B cell (primary cell): ENCODE measurements at regions not wholly inside any gene's neighbourhood (a gene's known extent, or its start where the extent isn't known, plus 50 kb on each side); places are given as distances from the start of the nearest gene placed in this dataset.

ENCODE experiments used
- ATAC-seq: fragments of 200-7000 bp; cut with Tn5 transposase; one replicate; pipeline ENCODE4 v1.10.0; 2021; ENCODE audit warnings: low read depth, mild to moderate bottlenecking, moderate number of reproducible peaks, moderate library complexity
- CTCF ChIA-PET: fragments of 350-600 bp; sonication (Branson Sonifier 250); formaldehyde crosslinking; loops from one replicate; lab custom pipeline; 2021; ENCODE audit warnings: antibody characterized with exemption, inconsistent platforms; lab: Charles Lee
- POLR2A ChIA-PET: fragments of 350-600 bp; sonication (Branson Sonifier 250); formaldehyde crosslinking; loops from one replicate; lab custom pipeline; 2021; ENCODE audit warnings: antibody characterized with exemption; lab: Charles Lee
- DNase-seq: peaks from one replicate; pipeline ENCODE4 v3.0.0; 2013
- H2AFZ ChIP-seq: 2 replicates; pipeline ENCODE4 v1.6.1; 2012; ENCODE audit warnings: mild to moderate bottlenecking, low read depth, low read length; ENCODE audit not compliant: insufficient read depth, poor library complexity, severe bottlenecking
- H3K27ac ChIP-seq, 2 donors: 1 replicate in 1 of 2; 2 replicates in 1 of 2; pipeline ENCODE4 v1.5.1; 2012 to 2013; ENCODE audit warnings: low read length in 2 of 2, mild to moderate bottlenecking in 2 of 2, moderate library complexity in 1 of 2
- H3K27me3 ChIP-seq, 4 experiments: fragments of 200-600 bp in 1 of 4; sonication (generic) in 1 of 4; replicated peaks in 1 of 4; 1 replicate in 2 of 4; 2 replicates in 2 of 4; pipeline versions ENCODE4 v1.6.1 to v1.7.0; 2013 to 2016; ENCODE audit warnings: low read length in 3 of 4, mild to moderate bottlenecking in 2 of 4, mixed read lengths in 1 of 4, moderate library complexity in 1 of 4; ENCODE audit not compliant: insufficient read depth in 4 of 4, control insufficient read depth in 3 of 4; ENCODE audit errors: control extremely low read depth in 1 of 4
- H3K36me3 ChIP-seq, 2 experiments: replicated peaks in 1 of 2; 1 replicate in 1 of 2; 2 replicates in 1 of 2; pipeline versions ENCODE4 v1.6.1 to v1.7.1; 2013; ENCODE audit warnings: low read length in 1 of 2; ENCODE audit not compliant: insufficient read depth in 2 of 2, control insufficient read depth in 1 of 2; ENCODE audit errors: control extremely low read depth in 1 of 2, extremely low read depth in 1 of 2
- H3K4me1 ChIP-seq, 2 donors: fragments of 200-600 bp in 1 of 2; sonication (generic) in 1 of 2; 1 replicate in 1 of 2; 2 replicates in 1 of 2; pipeline versions ENCODE4 v1.5.1 to v1.6.1; 2013 to 2017; ENCODE audit warnings: low read length in 2 of 2; ENCODE audit not compliant: control insufficient read depth in 2 of 2, insufficient read depth in 2 of 2
- H3K4me2 ChIP-seq: replicated peaks from 2 replicates; pipeline ENCODE3; 2012; ENCODE audit warnings: mild to moderate bottlenecking, low read depth, low read length; ENCODE audit not compliant: poor library complexity, severe bottlenecking
- H3K4me3 ChIP-seq, 5 experiments: fragments of 200-600 bp in 1 of 5; sonication (generic) in 1 of 5; 1 replicate in 3 of 5; 2 replicates in 2 of 5; pipeline versions ENCODE4 v1.5.1 to v1.7.0; 2011 to 2016; ENCODE audit warnings: low read length in 4 of 5, mild to moderate bottlenecking in 4 of 5, low read depth in 2 of 5, control low read depth in 1 of 5, moderate library complexity in 1 of 5; ENCODE audit not compliant: insufficient read depth in 1 of 5; ENCODE audit errors: control extremely low read depth in 1 of 5, extremely low read depth in 1 of 5
- H3K79me2 ChIP-seq: fragments of 200-600 bp; sonication (generic); one replicate; pipeline ENCODE4 v1.6.0; 2016; ENCODE audit warnings: low read length; ENCODE audit not compliant: control insufficient read depth, insufficient read depth
- H3K9ac ChIP-seq: fragments of 200-600 bp; sonication (generic); 2 replicates; pipeline ENCODE4 v1.6.1; 2017; ENCODE audit warnings: mild to moderate bottlenecking, low read length, moderate library complexity
- H3K9me3 ChIP-seq, 3 donors: one replicate each; pipeline versions ENCODE4 v1.6.1 to v1.7.1; 2013; ENCODE audit warnings: low read length in 2 of 3; ENCODE audit not compliant: control insufficient read depth in 2 of 3, insufficient read depth in 1 of 3; ENCODE audit errors: control extremely low read depth in 1 of 3
- H4K20me1 ChIP-seq: 2 replicates; pipeline ENCODE4 v1.6.0; 2012; ENCODE audit warnings: mild to moderate bottlenecking, low read length; ENCODE audit not compliant: insufficient read depth, control insufficient read depth, poor library complexity, severe bottlenecking
- H3K27ac Mint-ChIP-seq: one replicate; pipeline ENCODE4 v1.8.0; 2021; ENCODE audit warnings: mixed read lengths
- H3K27me3 Mint-ChIP-seq: one replicate; pipeline ENCODE4 v1.8.0; 2021; ENCODE audit warnings: mixed read lengths
- H3K4me1 Mint-ChIP-seq: one replicate; pipeline ENCODE4 v1.8.0; 2021; ENCODE audit warnings: mixed read lengths
- H3K4me3 Mint-ChIP-seq: one replicate; pipeline ENCODE4 v1.8.0; 2021; ENCODE audit warnings: mixed read lengths
- H3K9me3 Mint-ChIP-seq: one replicate; pipeline ENCODE4 v1.8.0; 2022; ENCODE audit warnings: mixed read lengths; ENCODE audit not compliant: insufficient read depth
- EZH2 ChIP-seq: IDR thresholded peaks from 2 replicates; pipeline ENCODE4 v1.6.1; 2012; ENCODE audit warnings: borderline replicate concordance, low read depth, mild to moderate bottlenecking, moderate library complexity, low read length; ENCODE audit not compliant: insufficient read depth, poor library complexity, severe bottlenecking
- WGBS: methylation state at CpG from one replicate; pipeline ENCODE4 v1.1.5; 2013; ENCODE audit warnings: missing lambda C conversion rate; ENCODE audit not compliant: insufficient coverage; 5-methylcytosine and 5-hydroxymethylcytosine counted together
- intact Hi-C: fragments of 100-400 bp; cut with micrococcal nuclease; formaldehyde crosslinking; loops from one replicate; pipeline ENCODE4 v1.10.0; 2022
- TF ChIP-seq, protein P1 (sequence below): fragments of 200-600 bp; IDR thresholded peaks from one replicate; pipeline ENCODE4 v1.8.0; 2022; ENCODE audit warnings: antibody characterized with exemption, mild to moderate bottlenecking

DNA sequence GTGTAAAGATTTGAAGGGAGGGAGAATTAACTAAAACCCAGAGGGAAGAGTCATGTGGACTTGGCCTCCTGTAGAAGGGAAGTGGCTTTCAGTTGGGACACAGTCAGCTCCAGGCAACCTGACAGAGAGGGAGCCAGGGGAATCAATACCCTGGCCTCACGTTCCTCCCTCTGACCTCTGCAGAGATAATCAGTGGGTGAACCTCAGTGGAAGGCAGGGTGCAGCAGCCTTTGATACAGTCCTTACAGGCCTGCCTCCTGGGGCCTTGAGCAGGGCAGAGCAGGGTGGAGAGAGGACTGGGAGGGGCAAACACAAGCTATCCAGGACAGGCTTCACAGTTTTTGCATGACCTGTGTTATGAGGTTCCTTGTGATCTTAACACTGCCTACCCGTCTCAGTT, 61.9 kb upstream of the GPBP1 start:
- no peaks in the 10 kb centered on the region for H3K27me3 Mint-ChIP-seq
- H3K9me3 Mint-ChIP-seq, result no peaks in the 10 kb centered on the region
- Histone ChIP-seq H3K27ac (no peak overlapping the region), H4K20me1 (no peaks in the 10 kb centered on the region), H3K27me3 (no peaks in the 10 kb centered on the region), H3K79me2 (no peaks in the 10 kb centered on the region), H3K4me2 (no peak overlapping the region), H3K4me1 (no peaks in the 10 kb centered on the region), H3K9ac (no peak overlapping the region), H2AFZ (no peak overlapping the region), H3K36me3 (no peaks in the 10 kb centered on the region), H3K9me3 (no peaks in the 10 kb centered on the region), H3K4me3 (no peak overlapping the region)
- ATAC-seq (no peak), DNase-seq (no peak)
- ChIA-PET CTCF (no interaction called here), POLR2A (no interaction called here)
- no peak overlapping the region for H3K4me3 Mint-ChIP-seq
- no peak overlapping the region for H3K27ac Mint-ChIP-seq
- no peaks in the 10 kb centered on the region for H3K4me1 Mint-ChIP-seq
- WGBS, result 60% methylated on average over 1 of the region's 2 CpGs
- intact Hi-C loops, result no loop called here
- TF ChIP-seq EZH2, result no peak
- TF ChIP-seq, protein P1, sequence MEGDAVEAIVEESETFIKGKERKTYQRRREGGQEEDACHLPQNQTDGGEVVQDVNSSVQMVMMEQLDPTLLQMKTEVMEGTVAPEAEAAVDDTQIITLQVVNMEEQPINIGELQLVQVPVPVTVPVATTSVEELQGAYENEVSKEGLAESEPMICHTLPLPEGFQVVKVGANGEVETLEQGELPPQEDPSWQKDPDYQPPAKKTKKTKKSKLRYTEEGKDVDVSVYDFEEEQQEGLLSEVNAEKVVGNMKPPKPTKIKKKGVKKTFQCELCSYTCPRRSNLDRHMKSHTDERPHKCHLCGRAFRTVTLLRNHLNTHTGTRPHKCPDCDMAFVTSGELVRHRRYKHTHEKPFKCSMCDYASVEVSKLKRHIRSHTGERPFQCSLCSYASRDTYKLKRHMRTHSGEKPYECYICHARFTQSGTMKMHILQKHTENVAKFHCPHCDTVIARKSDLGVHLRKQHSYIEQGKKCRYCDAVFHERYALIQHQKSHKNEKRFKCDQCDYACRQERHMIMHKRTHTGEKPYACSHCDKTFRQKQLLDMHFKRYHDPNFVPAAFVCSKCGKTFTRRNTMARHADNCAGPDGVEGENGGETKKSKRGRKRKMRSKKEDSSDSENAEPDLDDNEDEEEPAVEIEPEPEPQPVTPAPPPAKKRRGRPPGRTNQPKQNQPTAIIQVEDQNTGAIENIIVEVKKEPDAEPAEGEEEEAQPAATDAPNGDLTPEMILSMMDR, result no peak

DNA sequence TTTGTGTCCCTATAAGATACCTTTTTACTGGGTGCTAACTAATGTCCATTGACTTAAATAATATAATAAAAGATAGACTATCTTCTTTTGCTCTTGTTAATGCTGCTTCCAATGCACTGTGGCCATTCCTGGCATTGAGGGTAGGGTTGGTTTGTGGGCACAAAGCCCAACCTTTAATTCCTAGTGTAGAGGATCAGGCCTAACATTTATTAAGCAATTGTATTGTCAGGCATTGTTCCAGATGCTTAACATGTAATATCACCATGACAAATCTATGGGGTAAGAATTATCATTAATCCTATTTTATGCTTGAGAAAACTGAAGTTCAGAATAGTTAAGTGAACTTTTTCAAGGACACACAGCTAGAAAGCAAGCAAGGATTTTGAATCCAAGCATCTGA, 60.4 kb upstream of the GPBP1 start:
- H3K4me1 ChIP-seq, result no peaks in the 10 kb centered on the region
- no peaks in the 10 kb centered on the region for H3K9me3 ChIP-seq
- H3K4me1 Mint-ChIP-seq, result no peaks in the 10 kb centered on the region
- no peak overlapping the region for H3K27ac Mint-ChIP-seq
- no peaks in the 10 kb centered on the region for H3K36me3 ChIP-seq
- H3K4me3 ChIP-seq, result no peak overlapping the region
- DNase-seq (no peak), ATAC-seq (no peak)
- no peaks in the 10 kb centered on the region for H3K27me3 Mint-ChIP-seq
- no peaks in the 10 kb centered on the region for H3K27me3 ChIP-seq
- H3K27ac ChIP-seq, result no peak overlapping the region
- no peak overlapping the region for H3K4me2 ChIP-seq
- H3K9ac ChIP-seq, result no peak overlapping the region
- no peak overlapping the region for H3K4me3 Mint-ChIP-seq
- no peaks in the 10 kb centered on the region for H3K79me2 ChIP-seq
- no peaks in the 10 kb centered on the region for H3K9me3 Mint-ChIP-seq
- ChIA-PET CTCF (no interaction called here), POLR2A (no interaction called here)
- H2AFZ ChIP-seq, result no peak overlapping the region
- intact Hi-C loops, result no loop called here
- TF ChIP-seq, protein P1, result no peak
- no peak for TF ChIP-seq EZH2
- no peaks in the 10 kb centered on the region for H4K20me1 ChIP-seq
